ENCODE measurements at regions not wholly inside any gene's neighbourhood (a gene's known extent, or its start where the extent isn't known, plus 50 kb on each side); places are given as distances from the start of the nearest gene placed in this dataset.

DNA sequence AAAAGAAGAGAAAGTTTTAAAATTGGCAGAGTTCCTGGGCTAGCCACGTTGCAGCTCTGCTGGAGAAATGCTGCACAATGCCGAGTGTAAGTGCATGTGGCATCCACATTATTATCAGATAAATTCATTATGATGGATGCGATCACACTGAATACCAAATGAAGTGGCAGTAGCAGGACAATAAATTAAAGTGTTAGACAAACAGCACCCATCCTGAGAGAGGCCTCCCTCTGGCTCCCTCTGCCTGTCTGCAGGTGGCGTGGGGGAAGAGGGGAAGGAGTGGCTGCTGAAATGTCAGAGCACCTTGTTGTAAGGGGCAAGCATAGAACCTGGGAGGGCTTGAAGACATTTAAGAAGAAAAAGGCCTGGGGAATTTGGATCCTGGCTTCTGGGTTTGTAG lies 324.1 kb downstream of the HAPSTR1 start:
- Histone ChIP-seq H3K4me3 (no peak overlapping the region), H3K9me3 (no peaks in the 10 kb centered on the region), H3K27me3 (no peaks in the 10 kb centered on the region), H3K4me1 (peaks cover 7% of the 10 kb centered on the region), H3K36me3 (no peaks in the 10 kb centered on the region), H3K27ac (no peak overlapping the region)
- ATAC-seq (no peak), DNase-seq (no peak)
- intact Hi-C loops (cut with DNase I), result no loop called here
- TF ChIP-seq, protein P1, sequence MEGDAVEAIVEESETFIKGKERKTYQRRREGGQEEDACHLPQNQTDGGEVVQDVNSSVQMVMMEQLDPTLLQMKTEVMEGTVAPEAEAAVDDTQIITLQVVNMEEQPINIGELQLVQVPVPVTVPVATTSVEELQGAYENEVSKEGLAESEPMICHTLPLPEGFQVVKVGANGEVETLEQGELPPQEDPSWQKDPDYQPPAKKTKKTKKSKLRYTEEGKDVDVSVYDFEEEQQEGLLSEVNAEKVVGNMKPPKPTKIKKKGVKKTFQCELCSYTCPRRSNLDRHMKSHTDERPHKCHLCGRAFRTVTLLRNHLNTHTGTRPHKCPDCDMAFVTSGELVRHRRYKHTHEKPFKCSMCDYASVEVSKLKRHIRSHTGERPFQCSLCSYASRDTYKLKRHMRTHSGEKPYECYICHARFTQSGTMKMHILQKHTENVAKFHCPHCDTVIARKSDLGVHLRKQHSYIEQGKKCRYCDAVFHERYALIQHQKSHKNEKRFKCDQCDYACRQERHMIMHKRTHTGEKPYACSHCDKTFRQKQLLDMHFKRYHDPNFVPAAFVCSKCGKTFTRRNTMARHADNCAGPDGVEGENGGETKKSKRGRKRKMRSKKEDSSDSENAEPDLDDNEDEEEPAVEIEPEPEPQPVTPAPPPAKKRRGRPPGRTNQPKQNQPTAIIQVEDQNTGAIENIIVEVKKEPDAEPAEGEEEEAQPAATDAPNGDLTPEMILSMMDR (IDR thresholded peaks at IDR 0.05), result no peak

- no peaks in the 10 kb centered on the region for H3K36me3 ChIP-seq
- H3K4me3 ChIP-seq, result no peak overlapping the region
- no peak overlapping the region for H3K27ac ChIP-seq
- peaks cover 3% of the 10 kb centered on the region for H3K4me1 ChIP-seq
- ATAC-seq, result no peak
- no peaks in the 10 kb centered on the region for H3K27me3 ChIP-seq
- no peak for DNase-seq
- intact Hi-C loops (cut with DNase I), result no loop called here
- H3K9me3 ChIP-seq, result no peaks in the 10 kb centered on the region
- TF ChIP-seq, protein P1 (IDR thresholded peaks at IDR 0.05), result no peak
Observed at GRCh38 chr16:9417898-9418297, 326.5 kb downstream of the HAPSTR1 start.

DNA sequence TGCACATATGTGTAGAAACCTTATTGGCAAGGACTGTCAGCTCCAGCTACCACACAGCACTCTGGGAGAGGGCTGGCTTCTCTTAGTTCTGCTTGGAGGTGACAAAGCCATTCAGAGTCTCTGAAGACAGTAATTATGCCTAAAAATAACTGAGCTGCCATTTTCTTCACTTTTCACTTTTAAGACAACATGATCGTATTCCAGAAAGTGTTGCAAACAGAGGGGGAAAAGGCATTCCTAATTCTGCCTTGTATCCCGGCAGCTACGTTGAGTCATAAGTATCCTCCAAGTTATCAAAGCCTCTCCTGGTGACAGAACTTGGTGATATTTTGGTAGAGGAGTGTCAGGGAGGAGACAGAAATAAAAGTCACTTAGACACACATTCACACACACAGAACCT lies 327.7 kb downstream of the HAPSTR1 start:
- DNase-seq (no peak), ATAC-seq (no peak)
- H3K27me3 ChIP-seq, result no peaks in the 10 kb centered on the region
- H3K4me3 ChIP-seq, result no peak overlapping the region
- no peaks in the 10 kb centered on the region for H3K36me3 ChIP-seq
- TF ChIP-seq, protein P1 (IDR thresholded peaks at IDR 0.05), result no peak
- H3K9me3 ChIP-seq, result no peaks in the 10 kb centered on the region
- H3K4me1 ChIP-seq, result no peaks in the 10 kb centered on the region
- H3K27ac ChIP-seq, result no peak overlapping the region
- intact Hi-C loops (cut with DNase I), result no loop called here

DNA sequence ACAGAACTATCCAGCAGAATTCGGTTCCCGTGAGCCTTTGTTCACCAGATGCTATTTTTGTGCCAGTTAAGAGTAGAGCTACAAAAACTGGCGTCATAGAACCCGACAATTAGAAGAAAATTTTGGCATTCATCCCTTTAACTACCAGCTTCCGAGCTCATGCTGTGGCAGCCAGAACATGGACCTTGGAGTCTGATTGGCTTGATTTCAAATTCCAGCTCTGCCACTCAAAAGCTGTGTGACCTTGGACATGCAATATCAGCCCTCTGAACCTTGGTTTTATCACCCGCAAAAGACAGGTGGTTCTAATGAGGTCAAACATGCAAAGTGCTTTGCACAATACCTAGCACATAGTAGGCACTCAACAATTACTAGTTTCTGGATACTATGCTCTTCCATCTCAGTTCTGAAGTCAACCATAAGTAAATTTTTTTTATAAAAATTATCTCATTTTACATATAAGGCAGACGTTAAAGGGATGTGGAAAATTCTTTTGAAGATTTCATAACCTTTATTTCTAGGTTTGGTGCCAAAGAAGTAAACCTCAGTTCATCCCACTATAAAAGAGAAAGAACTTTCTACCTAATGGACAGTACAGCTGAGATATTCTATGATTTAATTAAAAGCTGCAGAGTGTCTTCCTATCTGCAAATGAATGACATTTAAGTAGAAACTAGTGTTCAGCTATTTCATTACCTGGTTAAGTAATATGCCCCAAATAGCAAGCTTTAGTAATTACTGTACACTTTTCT lies 331.5 kb downstream of the HAPSTR1 start:
- no peaks in the 10 kb centered on the region for H3K27me3 ChIP-seq
- intact Hi-C loops (cut with DNase I), result no loop called here
- H3K9me3 ChIP-seq, result no peaks in the 10 kb centered on the region
- TF ChIP-seq, protein P1 (IDR thresholded peaks at IDR 0.05), result no peak
- no peaks in the 10 kb centered on the region for H3K4me1 ChIP-seq
- H3K27ac ChIP-seq, result no peak overlapping the region
- H3K4me3 ChIP-seq, result no peak overlapping the region
- no peak for DNase-seq
- ATAC-seq, result no peak
- H3K36me3 ChIP-seq, result no peaks in the 10 kb centered on the region

DNA sequence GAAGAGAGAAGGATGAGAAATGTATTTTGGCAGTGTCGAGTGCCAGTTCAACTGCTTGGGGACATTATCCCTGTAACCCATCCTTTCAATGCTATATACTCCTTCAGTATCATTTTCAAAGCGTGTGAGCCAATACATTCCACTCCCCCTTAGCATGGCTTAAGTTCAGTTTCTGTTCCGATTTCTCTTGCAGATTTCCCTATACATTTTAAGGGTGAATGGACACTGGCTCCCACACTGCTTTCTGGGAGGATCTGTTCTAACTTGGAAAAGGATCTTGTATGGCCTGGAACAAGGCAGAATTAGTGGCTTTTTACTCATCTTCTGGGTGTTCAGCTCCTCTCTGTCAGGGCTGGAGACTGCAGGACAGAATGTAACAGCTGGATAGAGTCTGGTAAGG lies 333.8 kb downstream of the HAPSTR1 start:
- H3K4me1 ChIP-seq, result no peaks in the 10 kb centered on the region
- ATAC-seq (no peak), DNase-seq (no peak)
- no peaks in the 10 kb centered on the region for H3K27me3 ChIP-seq
- TF ChIP-seq, protein P1 (IDR thresholded peaks at IDR 0.05), result no peak
- H3K4me3 ChIP-seq, result no peak overlapping the region
- no peaks in the 10 kb centered on the region for H3K9me3 ChIP-seq
- no peaks in the 10 kb centered on the region for H3K36me3 ChIP-seq
- no peak overlapping the region for H3K27ac ChIP-seq
- intact Hi-C loops (cut with DNase I), result no loop called here
